ENCODE measurements at regions not wholly inside any gene's neighbourhood (a gene's known extent, or its start where the extent isn't known, plus 50 kb on each side); places are given as distances from the start of the nearest gene placed in this dataset.

- 89 to 93% (median 91%) methylated on average over 4 of the region's 4 CpGs for WGBS, 4 donors
These were observed 483.5 kb downstream of the TMEM232 start for GRCh38 chr5:110242950-110243349.

GRCh38 chr5:110248921-110249320, 477.6 kb downstream of the TMEM232 start:
- intact Hi-C loops (cut with DNase I) = no loop called here
- Histone ChIP-seq H3K9me3 (replicated peaks in 1 of 3) (peaks cover 0 to 12% (median 0%) of the 10 kb centered on the region in 3 donors), H3K27me3 (no peaks in the 10 kb centered on the region), H3K36me3 (replicated peaks in 1 of 2) (no peaks in the 10 kb centered on the region), H3K27ac (no peak overlapping the region), H3K4me3 (no peak overlapping the region), H3K4me1 (replicated peaks in 1 of 2) (no peaks in the 10 kb centered on the region)
- TF ChIP-seq POLR2A (IDR thresholded peaks at IDR 0.05) = no peak
- DNase-seq = no peak
- 83 to 88% (median 85%) methylated on average over 3 of the region's 3 CpGs for WGBS, 4 donors

More at GRCh38 chr5:110242950-110243349, 483.5 kb downstream of the TMEM232 start:
- no peak overlapping the region for H3K4me3 ChIP-seq
- intact Hi-C loops (cut with DNase I) = no loop called here
- H3K4me1 ChIP-seq (replicated peaks in 1 of 2) = no peaks in the 10 kb centered on the region
- no peak for DNase-seq
- H3K36me3 ChIP-seq (replicated peaks in 1 of 2) = no peaks in the 10 kb centered on the region
- no peaks in the 10 kb centered on the region for H3K27me3 ChIP-seq
- no peak for TF ChIP-seq CTCF (IDR thresholded peaks at IDR 0.05)
- no peak for TF ChIP-seq POLR2A (IDR thresholded peaks at IDR 0.05)
- no peak overlapping the region for H3K27ac ChIP-seq
- H3K9me3 ChIP-seq (replicated peaks in 1 of 3) = no peaks in the 10 kb centered on the region

- no peak for TF ChIP-seq POLR2A (IDR thresholded peaks at IDR 0.05)
- no peak for TF ChIP-seq CTCF (IDR thresholded peaks at IDR 0.05)
- H3K4me1 ChIP-seq (replicated peaks in 1 of 2) = no peaks in the 10 kb centered on the region
- DNase-seq = no peak
- no peaks in the 10 kb centered on the region for H3K36me3 ChIP-seq (replicated peaks in 1 of 2)
- H3K27me3 ChIP-seq = no peaks in the 10 kb centered on the region
- no peak overlapping the region for H3K4me3 ChIP-seq
- 60 to 91% (median 75%) methylated on average over 1 of the region's 1 CpG for WGBS, 4 donors
- H3K9me3 ChIP-seq (replicated peaks in 1 of 3) = peaks cover 0 to 14% (median 0%) of the 10 kb centered on the region in 3 donors
- intact Hi-C loops (cut with DNase I) = no loop called here
- no peak overlapping the region for H3K27ac ChIP-seq
These were observed 476.1 kb downstream of the TMEM232 start for GRCh38 chr5:110250355-110250754.

GRCh38 chr5:110250755-110251154, 475.7 kb downstream of the TMEM232 start:
- no peak for TF ChIP-seq POLR2A (IDR thresholded peaks at IDR 0.05)
- TF ChIP-seq CTCF (IDR thresholded peaks at IDR 0.05) = no peak
- Histone ChIP-seq H3K9me3 (replicated peaks in 1 of 3) (peaks cover 0 to 14% (median 0%) of the 10 kb centered on the region in 3 donors), H3K27ac (no peak overlapping the region), H3K4me3 (no peak overlapping the region), H3K36me3 (replicated peaks in 1 of 2) (no peaks in the 10 kb centered on the region), H3K4me1 (replicated peaks in 1 of 2) (no peaks in the 10 kb centered on the region), H3K27me3 (no peaks in the 10 kb centered on the region)
- no peak for DNase-seq
- intact Hi-C loops (cut with DNase I) = no loop called here

- Histone ChIP-seq H3K36me3 (replicated peaks in 1 of 2) (no peaks in the 10 kb centered on the region), H3K9me3 (replicated peaks in 1 of 3) (peaks cover 0 to 14% (median 0%) of the 10 kb centered on the region in 3 donors), H3K4me1 (replicated peaks in 1 of 2) (no peaks in the 10 kb centered on the region), H3K27me3 (no peaks in the 10 kb centered on the region), H3K27ac (no peak overlapping the region), H3K4me3 (no peak overlapping the region)
- intact Hi-C loops (cut with DNase I) = no loop called here
- DNase-seq = no peak
- no peak for TF ChIP-seq POLR2A (IDR thresholded peaks at IDR 0.05)
- TF ChIP-seq CTCF (IDR thresholded peaks at IDR 0.05) = no peak
- WGBS, 4 donors = 66 to 88% (median 79%) methylated on average over 2 of the region's 2 CpGs
These were observed 475.1 kb downstream of the TMEM232 start for GRCh38 chr5:110251366-110251765.

Data from adrenal gland (tissue), 9 donors.